ENCODE measurements at regions not wholly inside any gene's neighbourhood (a gene's known extent, or its start where the extent isn't known, plus 50 kb on each side); places are given as distances from the start of the nearest gene placed in this dataset.

DNA sequence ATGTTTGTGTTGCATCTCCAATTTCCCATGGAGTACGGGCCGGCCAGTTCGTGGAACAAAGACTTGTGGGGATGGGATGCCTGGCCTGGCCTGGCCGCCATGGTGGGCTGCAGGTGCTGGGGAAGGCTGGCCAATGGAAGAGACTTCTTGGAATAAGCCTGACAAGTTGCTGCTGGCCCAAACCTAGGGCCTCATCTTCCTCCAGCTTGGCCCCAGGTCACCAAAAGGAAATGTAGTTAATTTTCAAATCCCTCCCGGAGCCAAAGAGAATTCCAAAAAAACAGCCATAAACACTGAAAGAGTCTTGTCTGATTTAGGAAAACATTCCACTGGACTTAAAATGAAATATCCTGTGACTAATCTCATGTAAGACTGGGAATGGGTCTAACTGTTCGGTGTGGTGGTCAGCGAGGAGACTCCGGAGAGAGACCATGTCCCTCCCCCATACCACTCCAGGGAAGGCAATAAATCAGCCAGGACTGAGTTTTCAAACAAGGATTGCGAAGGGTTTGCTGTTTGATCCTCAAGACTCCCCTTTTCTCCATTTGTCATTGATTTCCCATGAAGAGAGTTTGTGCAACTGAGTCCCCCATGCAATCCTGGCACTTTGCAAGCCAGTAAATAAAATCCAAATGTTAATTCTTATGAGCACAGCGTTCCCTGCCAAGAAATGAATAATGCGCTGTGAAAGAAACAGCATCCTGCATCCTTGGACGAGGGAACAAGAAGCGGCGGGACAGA, 128.7 kb upstream of the HABP2 start:
- peak; percentile 93 for DNase-seq

DNA sequence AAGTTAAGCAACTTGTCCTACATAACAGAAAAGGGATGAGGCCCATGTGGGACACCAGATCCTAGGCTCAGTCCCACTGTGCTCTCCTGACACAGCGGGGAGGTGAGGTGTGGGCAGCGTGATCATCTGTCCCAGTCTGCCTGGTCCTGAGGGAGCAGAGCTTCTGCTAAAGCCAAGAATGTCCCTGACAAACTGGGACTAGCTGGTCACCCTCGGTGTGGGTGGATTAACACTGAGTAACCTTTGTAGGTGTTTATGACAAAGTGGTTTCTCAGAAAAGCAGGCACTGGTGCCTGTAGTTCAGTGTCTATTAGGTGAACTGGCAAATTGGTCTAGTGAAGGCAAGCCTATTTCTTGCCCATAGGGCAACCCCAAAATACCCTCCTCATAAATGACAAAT, 127.8 kb upstream of the HABP2 start:
- DNase-seq: no peak

DNA sequence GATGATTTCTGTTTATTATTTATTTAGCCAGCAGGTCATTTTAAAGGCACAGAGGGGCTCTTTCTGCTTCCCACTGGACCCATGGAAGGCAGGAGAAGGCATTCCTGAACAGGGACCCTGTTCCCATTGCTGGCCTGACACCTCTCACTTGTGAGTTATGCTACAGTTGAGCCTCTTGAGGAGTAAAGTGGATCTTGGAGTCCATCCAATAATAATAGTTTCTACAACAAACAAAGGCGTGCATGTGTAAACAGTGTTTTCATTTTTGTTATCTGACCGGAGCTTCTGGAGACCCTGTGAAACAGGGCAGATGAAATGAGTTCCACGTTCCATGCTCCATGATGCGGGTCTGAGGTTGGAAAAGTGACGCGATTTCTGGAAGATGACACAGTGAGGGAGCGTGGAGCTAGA, 127.3 kb upstream of the HABP2 start:
- peak; percentile 72 for DNase-seq

DNA sequence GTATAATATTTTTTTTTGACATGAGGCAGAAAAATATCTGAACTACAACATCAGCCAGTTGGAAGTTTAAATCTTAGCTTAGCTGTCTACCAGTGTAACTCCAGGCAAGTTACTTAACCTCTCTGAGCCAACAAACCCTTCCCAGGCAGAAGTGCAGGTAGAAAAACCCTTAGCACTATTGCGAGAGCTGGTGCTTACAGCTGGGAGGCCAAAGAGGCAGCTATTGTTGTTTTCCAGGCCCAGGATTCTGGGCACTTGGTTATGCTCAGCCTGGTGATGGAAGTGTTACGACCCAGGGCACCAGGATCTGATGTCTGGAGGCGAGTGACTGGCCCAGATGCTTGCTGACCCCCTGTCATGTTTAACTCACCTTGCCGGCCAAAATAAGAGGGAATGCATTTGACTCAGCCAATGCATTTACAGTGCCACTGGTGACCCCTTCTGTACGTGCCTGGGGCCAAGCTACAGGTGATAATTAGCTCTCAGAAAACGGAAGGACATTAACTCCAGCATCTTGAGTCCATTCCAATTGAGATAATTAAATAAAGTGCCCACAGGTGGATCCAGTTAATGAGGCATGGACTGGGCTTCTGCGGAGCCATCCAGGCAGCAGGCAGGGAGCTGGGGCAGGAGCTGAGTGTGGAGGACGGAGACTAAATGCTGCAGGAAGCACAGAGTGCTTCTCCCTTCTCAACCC, 126.5 kb upstream of the HABP2 start:
- DNase-seq: no peak

DNA sequence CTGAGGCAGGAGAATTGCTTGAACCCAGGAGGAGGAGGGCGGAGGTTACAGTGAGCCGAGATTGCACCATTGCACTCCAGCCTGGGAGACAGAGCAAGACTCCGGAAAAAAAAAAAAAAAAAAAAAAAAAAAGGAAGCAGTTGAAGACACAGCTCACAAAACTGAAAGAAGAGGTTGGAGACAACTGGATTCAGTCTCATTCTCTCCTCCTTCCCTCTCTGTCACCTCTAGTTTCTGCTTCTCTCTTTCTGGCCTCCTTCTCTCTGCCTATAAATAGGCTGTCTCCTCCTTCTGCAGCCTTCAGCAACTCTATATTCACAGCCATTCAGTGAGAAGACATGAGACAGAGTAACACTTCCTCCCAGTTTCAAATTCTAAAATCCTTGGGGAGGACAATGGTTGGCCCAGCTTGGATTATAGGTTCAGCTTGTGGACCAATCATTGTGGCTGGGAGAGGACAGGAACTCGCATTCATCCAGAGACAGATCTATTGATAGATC, 125.6 kb upstream of the HABP2 start:
- DNase-seq: no peak

DNA sequence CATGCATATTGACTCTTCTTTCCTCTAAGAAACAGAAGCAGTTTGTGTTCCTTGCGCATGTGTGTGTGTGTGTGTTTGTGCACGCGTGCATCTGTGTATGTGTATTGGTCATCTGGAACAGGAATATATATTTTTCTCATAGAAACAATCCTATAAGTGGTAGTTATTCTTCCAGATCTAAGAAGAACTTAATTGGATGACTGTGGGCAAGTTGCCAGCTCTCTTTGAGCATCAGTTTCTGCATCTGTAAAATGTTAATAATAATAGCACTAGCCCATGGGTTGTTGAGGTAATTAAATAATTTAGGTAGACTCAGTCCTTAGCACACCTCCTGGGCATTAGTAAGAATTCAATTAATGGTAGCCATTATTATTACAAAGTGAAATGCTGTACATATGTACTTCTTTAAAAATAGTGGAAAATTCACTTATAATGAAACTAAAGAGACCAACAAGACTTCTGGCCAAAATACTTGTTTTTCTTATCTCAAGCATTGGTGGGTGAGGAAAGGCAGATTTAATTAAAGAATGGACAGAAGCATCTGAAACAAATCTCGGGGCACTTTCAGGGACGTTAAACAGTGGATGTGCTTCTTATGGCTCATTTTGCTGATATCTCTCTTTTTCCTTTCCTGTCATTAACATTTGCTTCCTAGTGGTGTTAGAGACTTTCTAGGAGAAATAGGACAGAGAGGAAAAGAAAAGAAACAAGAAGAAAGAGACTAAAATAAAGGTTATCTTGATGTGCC, 124.9 kb upstream of the HABP2 start:
- DNase-seq: no peak

DNA sequence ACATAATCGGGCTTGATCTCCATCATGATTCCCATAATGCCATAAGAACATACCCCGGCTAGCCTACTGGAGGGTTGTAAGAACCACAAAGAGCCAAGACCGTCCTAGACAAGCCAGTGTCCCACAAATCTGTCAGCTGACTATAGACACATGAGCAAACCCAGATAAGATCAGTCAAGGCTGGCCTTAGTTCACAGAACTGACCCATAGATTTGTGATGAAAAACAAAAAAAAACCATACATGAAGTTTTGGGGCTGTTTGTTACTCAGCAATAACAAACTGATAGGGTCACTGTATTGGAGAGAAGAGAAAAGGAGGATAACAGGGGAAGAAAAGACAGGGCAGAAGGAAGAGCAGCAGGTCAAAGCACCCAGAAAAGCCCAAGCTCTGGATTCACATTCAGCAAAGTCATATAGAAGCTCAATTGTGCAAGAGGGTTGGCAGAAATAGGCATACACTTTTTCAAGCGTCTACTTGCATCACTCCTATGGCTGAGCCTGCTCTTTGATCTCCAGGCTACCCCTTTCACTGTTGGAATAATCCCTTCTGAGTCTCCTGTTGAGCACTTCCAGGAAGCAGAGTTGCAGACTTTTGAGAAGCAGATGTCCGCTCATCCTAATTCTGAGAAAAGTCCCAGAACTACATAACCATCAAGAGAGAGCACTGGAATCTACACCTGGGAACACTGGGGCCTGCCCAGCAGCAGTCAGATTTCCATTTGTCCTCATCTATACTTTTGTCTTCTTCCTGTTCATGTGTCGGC, 122.0 kb upstream of the HABP2 start:
- DNase-seq: no peak

DNA sequence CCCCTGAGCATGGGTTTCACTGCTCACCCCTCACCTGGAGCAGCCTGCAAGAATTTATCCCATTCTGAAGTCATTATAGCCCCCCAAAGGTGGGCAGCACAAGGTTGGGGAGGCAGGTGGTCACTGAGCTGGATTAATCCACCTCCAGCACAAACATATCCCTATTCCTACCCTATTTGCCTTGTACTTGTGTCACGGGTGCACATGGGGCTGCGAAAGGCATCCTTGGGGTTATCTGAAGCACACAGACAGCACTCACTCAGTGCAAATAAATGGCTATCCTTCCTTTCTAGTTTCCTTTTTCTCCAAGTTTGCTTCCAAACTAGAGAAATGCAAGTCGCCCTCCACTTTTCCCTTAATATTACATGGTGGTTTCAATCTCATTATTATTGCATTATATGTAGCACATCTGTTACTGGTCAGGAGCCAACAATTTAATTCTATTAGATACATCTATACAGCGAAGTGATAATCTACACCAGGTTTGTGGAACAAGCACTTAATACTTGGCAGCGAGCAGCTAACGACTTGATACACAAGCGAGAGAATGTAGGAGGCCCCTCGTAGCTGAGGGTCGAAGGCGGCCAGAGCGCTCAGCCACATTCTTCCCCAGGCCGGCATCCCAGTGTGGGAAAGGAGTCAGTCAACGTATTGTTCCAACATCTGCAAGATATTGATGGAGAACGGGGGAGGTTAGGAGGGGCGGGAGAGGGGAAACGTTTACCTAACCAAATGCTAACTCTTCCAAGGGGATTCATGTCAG, 121.3 kb upstream of the HABP2 start:
- peak; percentile 92 for DNase-seq

DNA sequence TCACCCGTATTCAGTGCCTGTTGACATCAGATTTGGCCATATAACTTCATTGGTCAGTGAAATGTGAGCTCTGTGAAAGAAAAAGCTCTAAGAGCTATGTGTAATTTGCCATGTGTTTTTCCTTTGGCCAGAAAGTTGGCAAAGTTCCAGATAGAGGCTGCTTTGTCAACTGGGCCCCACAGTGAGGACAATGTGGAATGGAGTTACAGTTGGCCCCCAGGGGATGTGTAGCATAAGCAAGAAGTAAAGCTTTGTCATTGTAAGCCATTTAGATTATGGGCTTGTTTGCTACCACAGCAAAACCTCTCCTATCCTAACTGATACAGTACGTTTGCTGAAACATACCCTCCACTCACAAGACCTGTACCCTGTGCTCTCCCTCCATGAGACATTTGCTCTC, 119.1 kb upstream of the HABP2 start:
- no peak for DNase-seq

DNA sequence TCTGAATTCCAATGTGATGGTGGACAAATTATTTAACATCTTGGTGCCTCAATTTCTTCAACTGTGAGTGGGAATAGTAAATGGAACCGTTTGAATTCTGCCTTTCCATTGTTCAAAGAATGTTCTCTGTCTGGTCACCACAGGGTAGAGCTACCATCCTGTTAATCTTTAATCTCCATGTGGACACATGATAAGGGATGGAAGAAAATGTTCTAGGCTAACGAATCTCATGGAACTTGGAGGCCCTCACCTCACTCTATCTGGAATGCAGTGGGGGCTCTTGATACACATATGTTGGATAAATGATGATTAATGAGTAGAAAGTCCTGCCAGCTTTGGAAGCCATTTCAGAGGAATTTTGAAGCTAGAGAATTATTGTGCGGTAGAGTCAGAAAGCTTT, 118.5 kb upstream of the HABP2 start:
- no peak for DNase-seq

DNA sequence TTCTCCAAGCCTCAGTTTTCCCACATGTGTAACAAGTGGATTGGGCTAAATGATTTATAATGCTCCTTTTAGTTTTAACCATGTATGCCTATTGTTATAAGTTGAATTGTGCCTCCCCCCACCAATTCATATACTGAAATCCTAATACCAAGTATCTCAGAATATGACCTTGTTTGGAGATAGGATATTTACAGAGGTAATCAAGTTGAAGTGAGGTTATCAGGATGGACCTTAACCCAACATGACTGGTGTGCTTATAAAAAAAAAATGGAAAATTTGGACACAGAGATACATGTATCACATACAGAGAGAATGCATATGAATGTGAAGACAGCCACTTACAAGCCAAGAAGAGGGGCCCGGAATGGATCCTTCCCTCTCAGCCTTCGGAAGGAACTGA, 117.9 kb upstream of the HABP2 start:
- DNase-seq: no peak

DNA sequence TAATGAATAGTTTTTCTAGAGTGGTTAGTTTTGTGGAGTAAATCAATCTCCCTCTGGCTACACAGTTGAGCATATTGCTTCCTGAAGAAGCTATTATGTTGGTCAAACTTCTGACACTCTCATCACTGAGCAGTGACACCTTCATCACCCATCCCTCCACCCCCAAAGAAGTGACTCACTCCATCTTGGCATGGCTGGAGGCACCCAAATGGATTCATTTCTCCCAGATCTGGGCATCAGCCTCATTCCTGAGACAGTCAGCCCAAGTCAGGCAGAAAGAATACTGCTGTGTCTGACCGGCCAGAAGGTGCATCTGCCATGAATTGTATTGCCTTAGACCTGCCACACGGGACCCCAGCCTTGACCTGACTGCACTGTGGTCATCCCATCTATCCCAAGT, 117.0 kb upstream of the HABP2 start:
- DNase-seq: no peak

DNA sequence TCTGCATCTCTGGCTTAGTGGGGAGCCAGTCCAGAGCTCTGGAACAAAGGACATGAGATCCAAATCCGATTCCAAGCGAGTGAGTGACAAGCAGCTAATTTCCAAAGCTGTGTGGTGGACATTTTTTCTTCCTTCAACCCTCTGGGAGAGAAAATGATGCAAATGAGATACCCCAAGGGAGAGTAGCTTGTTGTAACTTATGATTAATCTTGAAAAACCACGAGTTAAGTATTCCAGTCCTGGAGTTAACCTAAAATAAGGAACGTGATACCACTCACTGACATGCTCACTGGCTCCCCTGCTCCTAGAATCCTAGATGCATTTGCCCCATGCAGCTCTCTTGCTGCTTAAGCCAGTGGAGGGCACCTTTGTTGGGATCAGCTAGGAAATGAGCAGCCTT, 116.0 kb upstream of the HABP2 start:
- no peak for DNase-seq

DNA sequence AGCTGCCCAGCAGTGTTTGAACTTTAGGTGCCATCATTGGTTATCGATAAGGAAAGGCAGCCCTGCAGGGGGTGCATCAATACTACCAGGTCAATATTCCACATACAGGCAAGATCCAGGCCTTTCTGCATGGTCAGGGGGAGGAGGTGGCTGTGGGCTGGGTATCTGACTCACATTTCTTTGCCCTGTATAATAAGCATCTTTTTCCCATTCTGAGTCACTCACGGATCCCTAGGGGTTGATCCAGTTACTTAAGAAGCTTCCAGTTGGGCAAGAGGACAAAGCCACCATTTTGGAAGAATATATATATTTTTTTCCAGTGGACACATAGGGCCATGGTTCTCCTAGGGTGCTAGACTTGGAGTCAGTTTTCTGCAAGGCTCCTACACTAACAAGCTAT, 114.2 kb upstream of the HABP2 start:
- no peak for DNase-seq

DNA sequence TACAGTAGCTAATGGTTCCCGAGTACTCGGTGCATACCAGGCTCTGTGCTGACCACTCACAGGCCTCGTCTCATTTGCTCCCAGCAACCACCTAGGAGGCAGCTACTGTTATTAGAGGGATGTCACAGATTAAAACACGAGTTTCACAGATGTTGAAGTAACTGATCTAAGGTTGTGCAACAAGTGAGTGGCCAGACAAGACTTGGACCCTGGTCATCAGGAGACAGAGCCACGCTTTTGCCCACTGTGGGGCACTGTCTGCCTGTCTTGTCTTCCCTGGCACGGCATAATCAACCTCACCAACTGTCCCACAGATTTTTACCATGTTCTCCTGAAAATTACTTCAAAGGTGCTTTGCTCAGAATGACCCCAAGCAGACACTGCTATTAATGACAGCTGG, 111.6 kb upstream of the HABP2 start:
- no peak for DNase-seq

DNA sequence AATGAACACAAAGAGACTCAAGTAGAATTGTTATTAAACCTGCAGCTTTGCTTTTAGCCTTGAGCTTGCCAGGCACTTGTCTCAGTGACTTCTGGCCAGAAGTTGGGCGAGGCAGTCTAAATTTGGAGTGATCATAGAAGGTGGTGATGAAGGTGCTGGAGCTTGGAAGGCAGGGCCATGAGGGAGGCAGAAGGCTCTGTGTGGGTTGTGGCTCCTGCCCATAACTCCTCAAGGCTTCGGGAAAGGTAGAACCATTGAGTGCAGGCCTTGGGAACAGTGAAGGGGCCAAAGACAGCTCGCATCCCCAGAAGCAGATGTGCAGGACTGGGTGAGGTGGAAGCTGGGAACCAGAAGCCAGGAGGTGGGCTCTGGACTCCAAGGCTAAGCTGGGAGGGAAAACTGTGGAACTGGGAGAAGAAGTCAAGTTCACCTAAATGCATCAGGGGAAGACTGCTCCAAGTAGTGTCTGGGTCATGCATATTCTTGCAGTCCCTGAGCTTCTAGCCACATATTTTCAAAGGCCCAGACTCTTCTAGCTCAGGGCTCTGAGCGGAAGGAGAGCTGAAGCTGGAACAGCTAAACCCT, 111.1 kb upstream of the HABP2 start:
- DNase-seq: no peak

DNA sequence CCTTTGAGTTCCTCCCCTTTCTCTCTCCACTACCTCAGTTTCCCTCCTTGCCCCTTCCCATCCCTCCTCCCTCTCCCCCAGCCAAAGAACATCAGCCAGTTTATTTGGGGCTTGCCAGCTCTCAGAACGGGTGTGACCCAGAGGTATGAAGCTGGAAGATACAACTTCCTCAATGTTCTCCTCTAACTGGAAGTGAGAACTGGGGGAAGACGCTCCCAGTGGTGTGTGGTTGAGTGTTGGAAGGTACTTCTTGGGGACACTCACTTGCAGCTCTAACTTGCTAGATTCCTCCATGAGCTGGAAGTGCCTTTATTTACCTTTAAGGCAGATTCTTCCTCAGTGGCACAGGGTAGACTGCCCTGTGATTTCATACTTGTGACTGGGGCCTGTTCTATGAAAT, 110.5 kb upstream of the HABP2 start:
- no peak for DNase-seq

DNA sequence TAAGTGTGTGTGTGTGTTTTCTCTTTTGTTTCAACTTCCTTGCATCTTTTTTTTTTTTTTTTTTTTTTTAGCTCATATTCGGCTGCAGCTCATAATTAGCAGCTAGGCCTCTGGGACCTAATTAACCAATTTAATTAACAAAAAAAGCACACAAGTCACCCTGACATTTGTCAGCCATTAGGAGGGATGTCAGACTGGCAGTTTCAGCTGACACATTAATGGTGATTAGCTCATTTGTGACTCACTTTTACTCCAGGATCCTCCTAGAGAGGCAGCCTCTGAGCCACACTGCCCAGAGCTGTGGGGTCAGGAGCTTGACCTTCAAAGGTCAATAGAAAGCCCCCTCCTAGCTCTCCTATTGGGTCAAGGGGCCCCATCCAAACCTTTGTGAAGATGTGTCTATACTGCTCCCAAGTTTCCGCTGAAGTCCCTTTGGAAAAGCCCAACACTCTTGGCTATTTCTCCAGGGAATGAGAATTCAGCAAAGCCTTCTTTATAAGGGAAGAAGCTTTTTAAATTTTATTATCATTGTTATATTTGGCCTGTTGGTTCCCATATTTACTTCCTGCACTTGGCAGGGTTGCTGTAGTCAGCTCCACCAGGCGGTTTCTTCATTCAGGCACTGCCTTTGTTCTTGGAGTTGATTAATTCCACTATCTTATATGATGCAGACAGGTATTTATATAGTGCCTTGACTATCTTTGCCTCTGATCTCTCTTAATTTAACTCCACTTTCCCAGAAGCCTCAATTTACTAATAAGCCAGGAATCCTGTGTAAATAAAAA, 109.5 kb upstream of the HABP2 start:
- no peak for DNase-seq

DNA sequence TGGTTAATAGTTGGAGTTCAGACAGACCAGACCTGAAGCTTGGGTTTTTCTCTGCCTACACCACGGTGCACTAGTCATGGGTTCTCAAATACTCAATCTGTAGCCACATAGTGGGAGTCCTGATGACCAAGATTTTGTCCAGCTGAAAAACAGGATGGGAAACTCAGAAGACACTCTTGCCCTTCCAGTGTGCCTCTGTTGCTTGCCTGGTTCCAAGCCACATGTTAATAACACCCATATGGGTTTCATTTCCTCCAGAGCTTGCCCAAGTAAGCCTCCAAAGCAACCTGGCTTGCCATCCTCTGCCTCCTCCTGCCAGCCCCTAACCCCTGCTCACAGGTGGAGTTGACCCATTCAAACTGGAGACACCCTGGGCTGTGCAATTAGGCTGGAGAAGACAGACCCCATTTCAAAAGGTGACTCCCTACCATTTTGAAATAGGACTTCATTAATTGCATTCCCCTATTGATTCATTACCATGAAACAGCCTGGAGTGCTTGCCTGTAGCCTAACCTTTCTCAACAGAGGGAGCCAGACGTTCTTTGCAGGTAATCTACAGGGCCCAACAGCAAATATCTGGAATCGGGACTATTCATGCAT, 108.0 kb upstream of the HABP2 start:
- DNase-seq: no peak

DNA sequence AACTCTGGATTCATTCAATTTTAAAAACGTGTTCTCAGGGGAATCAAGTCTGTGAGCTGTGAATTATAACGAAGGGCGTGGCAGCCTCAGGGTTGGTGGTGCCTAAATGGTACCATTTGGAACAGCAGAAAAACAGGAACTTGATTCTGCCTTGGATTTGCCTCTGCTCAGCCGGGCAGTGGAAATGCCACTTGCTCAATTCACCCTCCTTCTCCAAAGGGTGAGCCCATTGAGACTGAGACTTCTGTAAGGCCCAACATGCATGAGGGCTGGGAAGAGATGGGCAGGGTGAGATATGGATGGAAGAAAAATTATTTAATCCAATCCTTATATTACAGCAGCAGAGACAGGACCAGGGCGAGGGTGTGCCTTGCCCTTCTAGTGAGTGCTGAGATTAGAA, 107.1 kb upstream of the HABP2 start:
- DNase-seq: no peak

DNA sequence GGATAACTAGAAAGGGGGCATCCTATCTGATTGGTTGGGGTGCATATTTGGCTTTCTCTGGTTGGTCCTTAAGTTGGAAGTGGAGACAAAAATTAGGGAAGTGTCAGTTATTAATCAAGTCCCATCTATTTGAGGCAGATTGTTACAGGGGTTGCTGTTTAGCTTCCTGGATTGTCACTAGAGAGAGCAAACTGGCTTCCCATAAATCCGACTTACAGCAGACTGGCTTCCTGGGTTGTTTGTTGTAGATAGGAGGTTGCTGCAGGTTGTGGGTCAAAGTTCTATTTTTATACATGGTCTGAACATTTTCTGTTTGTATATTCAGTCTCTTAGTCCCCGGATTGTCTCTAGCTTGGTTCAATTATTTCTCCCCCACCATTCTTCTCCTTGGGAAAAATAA, 106.1 kb upstream of the HABP2 start:
- no peak for DNase-seq

All from femur (tissue), 1 donor.